Activated CD4-positive, alpha-beta T cell treated with anti-CD3 and anti-CD28 coated beads, Interleukin-2, amount 50 U/mL, for 48 hours (primary cell): ENCODE measurements at regions not wholly inside any gene's neighbourhood (a gene's known extent, or its start where the extent isn't known, plus 50 kb on each side); places are given as distances from the start of the nearest gene placed in this dataset.

Experiments used
- DNase-seq, 2 experiments: peaks; one replicate each; pipeline ENCODE4 v3.0.0-alpha.2; 2020

DNA sequence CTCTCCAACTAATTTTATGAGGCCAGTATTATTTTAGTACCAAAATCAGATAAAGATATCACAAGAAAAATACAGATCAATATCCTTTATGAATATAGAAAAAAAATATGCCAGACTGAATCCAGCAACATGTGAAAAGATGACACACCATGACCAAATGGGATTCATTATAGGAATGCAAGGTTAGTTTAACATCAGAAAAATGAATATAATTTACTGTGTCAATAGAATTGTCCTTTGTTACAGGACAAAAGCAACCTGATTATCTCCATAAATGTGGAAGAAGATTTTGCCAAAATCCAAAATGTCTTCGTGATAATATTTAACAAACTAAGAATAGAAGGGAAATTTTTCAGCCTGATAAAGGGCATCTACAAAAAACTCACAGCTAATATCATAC lies 66.4 kb upstream of the DAB2 start:
- no peak for DNase-seq

DNA sequence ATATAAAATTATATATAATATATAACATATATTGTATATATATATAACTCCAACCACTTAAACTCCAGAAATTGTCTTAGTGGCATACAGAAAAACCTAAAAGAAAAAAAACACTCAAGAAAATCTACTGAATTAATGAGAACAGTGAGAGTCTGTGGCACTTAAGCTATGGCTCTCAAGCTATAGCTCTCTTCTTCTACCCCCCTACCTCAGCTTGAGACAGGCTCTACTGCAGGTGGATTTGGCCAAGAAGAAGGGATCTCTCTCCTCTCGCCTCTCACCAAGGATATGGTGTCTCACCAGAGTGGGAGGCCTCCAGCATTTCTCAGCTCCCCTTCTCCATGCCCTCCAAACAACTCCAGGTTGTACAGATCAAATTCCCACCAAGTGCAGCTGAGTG lies 64.5 kb upstream of the DAB2 start:
- no peak for DNase-seq

DNA sequence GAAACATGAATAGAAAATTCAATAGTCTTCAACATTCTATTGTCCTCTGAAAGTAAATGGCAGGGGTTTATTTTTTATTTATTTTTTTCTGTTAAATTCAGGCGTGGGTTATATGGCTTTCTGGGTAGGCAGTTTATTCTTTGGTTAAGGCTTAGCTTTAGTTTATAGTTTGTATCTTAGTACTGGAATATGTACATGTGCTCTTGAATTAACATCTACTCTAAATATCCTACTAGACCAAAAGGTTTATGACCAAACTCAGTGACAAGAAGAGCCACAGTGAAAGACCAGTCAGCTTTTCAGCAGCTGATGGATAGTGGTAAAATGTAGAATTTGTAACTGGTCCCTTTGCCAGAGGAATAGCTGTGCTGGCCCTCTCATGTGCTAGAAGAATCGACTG lies 62.0 kb upstream of the DAB2 start:
- no peak for DNase-seq

DNA sequence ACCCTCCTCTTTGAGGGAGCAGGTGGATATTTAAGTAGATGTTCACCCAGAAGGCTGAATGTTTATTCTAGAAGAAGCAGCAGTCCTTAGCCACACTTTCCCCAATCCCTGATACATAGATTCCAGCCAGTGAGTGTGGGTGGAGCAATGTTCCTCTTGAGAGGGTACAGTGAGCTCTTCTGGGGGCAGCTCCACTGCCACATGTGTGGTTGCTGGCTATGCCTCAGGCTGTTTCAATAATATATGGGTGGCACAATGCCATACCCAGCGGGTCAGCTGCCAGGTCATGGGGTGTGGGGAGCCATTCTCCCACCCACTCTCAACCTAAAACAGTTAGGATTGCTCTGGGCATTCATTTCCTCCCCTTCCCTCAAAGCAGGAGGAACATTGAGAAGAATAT lies 61.6 kb upstream of the DAB2 start:
- DNase-seq = no peak

DNA sequence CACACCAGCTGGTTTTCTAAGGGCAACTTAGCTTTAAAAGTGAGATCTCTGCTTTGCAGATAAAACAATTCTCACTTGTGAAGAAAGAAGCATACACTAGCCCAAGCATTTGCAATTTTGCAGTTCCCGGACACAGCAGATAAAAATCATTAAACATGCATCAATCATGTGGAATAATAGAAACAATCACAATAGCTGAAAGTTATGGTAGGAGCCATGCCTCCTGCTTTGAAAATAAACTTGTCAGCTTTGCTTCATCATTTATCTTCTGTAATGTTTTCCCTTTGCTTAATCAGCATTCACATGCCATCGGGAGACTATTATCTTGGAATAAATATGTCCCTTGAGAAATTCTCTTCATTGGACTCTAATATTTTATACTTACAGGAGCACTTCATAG lies 60.3 kb upstream of the DAB2 start:
- DNase-seq = no peak

DNA sequence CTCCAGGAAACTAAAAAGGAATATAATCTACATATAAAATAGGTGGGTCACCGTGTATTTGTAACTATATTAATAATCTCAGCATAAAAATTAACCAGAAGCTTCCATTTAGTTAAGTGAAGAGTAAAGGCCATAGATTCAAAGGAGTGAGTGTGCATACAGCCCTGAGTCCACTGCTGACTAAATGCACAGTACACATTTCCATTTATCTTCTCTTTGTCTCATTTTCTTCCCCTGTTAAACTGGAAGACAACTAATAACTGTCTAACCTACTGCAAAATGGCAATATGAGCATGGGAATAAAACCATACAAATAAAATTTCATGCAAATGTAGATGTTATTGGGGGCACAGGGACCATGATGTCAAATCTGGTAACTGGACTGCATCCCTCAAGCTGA lies 59.9 kb upstream of the DAB2 start:
- DNase-seq = no peak

DNA sequence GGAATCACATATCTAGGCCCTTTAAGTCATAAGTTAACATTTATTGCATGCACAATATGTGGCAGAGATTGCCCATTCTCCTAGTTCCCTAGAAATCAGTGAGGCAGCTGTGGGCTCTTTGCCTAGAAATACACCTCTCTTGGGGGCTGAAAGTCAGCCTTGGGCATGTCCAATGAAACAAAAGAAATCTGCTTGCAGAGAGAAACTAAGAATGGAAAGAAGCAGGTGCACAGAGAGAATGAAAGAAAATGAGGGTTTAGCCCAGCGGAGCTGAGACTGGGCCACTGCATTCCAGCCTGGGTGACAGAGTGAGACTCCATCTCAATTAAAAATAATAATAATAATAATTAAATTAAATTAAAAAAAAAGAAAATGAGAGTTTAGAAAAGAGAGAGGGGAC lies 57.3 kb upstream of the DAB2 start:
- no peak for DNase-seq

DNA sequence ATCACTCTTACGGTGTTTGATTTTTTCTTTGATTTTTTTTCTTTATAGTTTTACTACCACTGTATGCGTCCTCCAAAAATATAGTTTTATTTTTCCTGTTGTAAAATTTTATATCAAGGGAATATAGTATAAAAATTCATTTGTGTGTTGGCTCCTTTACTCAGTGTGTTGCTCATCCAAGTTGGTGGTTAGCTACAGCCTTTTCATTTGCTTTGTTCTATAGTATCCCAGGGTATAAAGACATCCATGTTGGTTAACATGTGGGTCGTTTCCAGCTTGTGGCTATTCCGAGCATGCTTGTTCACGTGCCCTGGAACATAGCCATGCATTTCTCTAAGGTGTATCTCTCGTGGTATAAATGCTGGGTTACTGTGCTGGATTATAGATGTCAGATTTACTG lies 54.8 kb upstream of the DAB2 start:
- no peak for DNase-seq

DNA sequence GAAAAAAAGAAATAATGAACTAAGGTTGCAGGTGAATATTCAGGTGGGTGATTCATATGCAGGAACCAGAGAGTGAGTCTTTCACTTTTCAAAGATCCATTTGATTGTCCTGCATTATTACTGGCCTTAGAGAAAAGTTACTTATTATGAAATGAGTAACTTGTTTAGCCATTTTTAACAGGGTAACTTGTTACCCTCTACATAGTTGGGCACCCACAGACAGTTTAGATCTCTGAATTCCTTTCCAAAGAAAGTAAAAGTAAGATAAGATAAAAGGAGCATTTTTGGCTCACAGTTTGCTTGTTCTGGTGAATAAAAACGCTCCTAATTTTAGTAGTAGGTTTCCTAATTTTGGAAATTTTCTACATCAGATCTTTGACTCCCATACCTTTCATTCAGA lies 54.1 kb upstream of the DAB2 start:
- no peak for DNase-seq

DNA sequence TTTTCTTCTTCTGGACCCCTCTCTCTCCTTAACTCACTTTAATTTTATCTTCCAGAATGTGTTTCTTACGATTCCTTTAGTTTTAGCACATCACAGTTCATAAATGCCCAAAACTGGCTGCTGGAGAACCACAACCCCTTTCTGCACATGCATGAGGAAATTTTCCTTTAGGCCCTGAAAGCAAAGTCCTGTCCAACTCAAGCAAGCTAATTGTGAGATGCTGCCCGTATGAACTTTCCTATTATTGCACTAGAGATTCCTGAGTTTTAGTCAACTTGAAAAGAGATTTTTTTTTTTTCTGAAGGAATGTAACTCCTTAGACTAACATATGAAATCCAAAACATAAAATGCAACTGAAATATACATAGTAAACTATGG lies 52.1 kb upstream of the DAB2 start:
- no peak for DNase-seq

DNA sequence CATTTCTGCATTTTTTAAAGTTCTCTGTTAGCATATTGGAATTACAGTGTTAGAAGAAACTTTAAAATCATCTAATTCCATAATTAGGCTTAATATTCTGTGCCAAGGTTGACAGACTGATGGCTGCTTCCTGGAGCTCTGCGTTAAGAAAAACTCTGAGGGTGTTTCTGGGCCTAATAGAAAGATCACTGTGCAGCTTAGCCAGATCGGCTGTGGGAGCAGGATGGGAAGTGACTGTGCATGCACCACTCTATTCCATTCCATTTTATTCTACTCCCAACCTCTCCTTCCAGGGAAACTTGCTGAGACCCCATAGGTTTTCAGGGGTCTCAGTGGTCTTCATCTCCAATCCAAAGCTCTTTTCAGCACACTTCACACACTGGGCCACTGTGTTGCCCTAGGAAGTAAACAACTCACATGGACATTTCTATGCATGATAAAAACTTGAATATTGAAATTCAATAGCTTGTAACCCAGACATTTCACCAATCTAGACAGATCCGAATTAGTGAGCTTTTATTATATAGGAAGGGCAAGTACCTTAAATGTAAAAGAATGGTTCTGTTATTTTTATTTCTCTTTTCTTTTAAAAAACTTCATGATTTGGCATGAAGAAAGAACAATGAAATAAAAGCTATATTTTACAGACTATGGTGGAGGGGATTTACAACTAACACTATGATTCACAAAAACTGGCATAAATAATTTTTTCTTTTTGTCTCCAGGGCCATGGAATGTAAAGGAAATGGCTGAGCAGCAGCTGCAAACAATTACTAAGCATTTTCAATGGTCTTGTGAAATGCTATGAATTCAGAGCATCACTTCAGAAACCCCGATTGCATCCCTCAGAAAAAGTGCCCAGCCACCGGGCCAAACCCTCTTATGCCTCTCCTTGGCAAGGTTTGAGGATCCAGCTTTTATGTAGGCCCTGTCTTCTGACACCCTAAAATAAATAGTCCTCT lies 51.4 kb upstream of the DAB2 start:
- no peak for DNase-seq

DNA sequence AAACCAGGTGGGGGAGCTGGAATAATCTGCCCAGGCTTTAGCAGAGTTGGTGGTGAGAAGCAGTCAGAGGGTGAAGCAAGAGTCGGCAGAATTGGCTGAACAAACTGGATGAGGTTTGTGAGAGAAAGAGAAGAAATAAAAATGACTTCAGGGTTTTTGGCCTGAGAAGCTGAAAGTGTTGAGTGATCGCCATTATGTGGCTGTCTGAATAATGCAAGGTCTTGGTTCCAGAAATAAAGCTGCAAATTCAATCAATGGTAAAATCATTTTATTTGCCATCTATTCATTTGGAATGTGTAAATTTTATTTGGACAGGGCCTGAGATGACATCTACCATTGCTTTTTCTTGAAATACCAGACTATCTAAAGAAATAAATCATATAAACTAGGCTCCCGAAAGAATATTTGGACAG lies 50.4 kb upstream of the DAB2 start:
- DNase-seq = no peak
